Neural cell (in vitro differentiated cells): ENCODE measurements at regions not wholly inside any gene's neighbourhood (a gene's known extent, or its start where the extent isn't known, plus 50 kb on each side); places are given as distances from the start of the nearest gene placed in this dataset.

Source experiments
- H2AFZ ChIP-seq: fragments of 200-600, 300-800 bp; sonication (generic), shearing (Covaris generic); 2 replicates; pipeline ENCODE4 v1.6.0; 2014; ENCODE audit warnings: low read depth, mild to moderate bottlenecking, antibody characterized with exemption, low read length, moderate library complexity
- H3F3A ChIP-seq: fragments of 200-600 bp; shearing (Covaris generic); 2 replicates; pipeline ENCODE4 v1.6.1; 2016; ENCODE audit warnings: mild to moderate bottlenecking, moderate library complexity, mixed read lengths, antibody characterized with exemption, low read length; ENCODE audit not compliant: insufficient read depth, poor library complexity, severe bottlenecking
- H3K27ac ChIP-seq: fragments of 200-600, 300-800 bp; sonication (generic), shearing (Covaris generic); 2 replicates; pipeline ENCODE4 v1.5.1; 2014; ENCODE audit warnings: mild to moderate bottlenecking, low read length, moderate library complexity
- H3K27me3 ChIP-seq: fragments of 300-800, 200-600 bp; sonication (generic), shearing (Covaris generic); 2 replicates; pipeline ENCODE4 v1.6.0; 2014; ENCODE audit warnings: mild to moderate bottlenecking, low read depth, low read length, moderate library complexity; ENCODE audit not compliant: insufficient read depth
- H3K36me3 ChIP-seq: fragments of 300-800, 200-600 bp; sonication (generic), shearing (Covaris generic); 2 replicates; pipeline ENCODE4 v1.5.1; 2014; ENCODE audit warnings: mild to moderate bottlenecking, antibody characterized with exemption, low read length, moderate library complexity; ENCODE audit not compliant: insufficient read depth
- H3K4me2 ChIP-seq: fragments of 300-800, 200-600 bp; sonication (generic), shearing (Covaris generic); 2 replicates; pipeline ENCODE4 v1.6.0; 2014; ENCODE audit warnings: mild to moderate bottlenecking, low read length
- H3K4me3 ChIP-seq: fragments of 300-800, 200-600 bp; sonication (generic), shearing (Covaris generic); 2 replicates; pipeline ENCODE4 v1.5.1; 2014; ENCODE audit warnings: mild to moderate bottlenecking, low read length, moderate library complexity
- H3K79me2 ChIP-seq: fragments of 200-600 bp; shearing (Covaris generic); replicated peaks from 2 replicates; pipeline ENCODE4 v1.6.0; 2014; ENCODE audit warnings: mild to moderate bottlenecking, low read length, moderate library complexity; ENCODE audit not compliant: insufficient read depth
- H3K9ac ChIP-seq: fragments of 300-800, 200-600 bp; sonication (generic), shearing (Covaris generic); 2 replicates; pipeline ENCODE4 v1.6.1; 2016; ENCODE audit warnings: mild to moderate bottlenecking, low read length, mixed read lengths
- H3K9me2 ChIP-seq: fragments of 200-600 bp; shearing (Covaris generic); 2 replicates; pipeline ENCODE4 v1.6.1; 2016; ENCODE audit warnings: mild to moderate bottlenecking, low read length, mixed read lengths; ENCODE audit not compliant: insufficient read depth
- H3K9me3 ChIP-seq: fragments of 200-600, 300-800 bp; sonication (generic), shearing (Covaris generic); 2 replicates; pipeline ENCODE4 v1.6.1; 2016; ENCODE audit warnings: mild to moderate bottlenecking, mixed run types, low read length, moderate library complexity, mixed read lengths
- H4K20me1 ChIP-seq: fragments of 200-600 bp; shearing (Covaris generic); 2 replicates; pipeline ENCODE4 v1.6.1; 2016; ENCODE audit warnings: mild to moderate bottlenecking, mixed run types; ENCODE audit not compliant: insufficient read depth
- CTCF ChIP-seq: fragments of 450-650 bp; IDR thresholded peaks from 2 replicates; pipeline ENCODE4 v1.5.1; 2014; ENCODE audit warnings: antibody characterized with exemption, mild to moderate bottlenecking, moderate library complexity; ENCODE audit not compliant: poor library complexity, severe bottlenecking
- EP300 ChIP-seq: fragments of 450-650 bp; conservative IDR thresholded peaks from 2 replicates; pipeline ENCODE4 v1.6.1; 2014; ENCODE audit warnings: antibody characterized with exemption, mild to moderate bottlenecking, moderate library complexity; ENCODE audit not compliant: poor library complexity, severe bottlenecking
- EZH2 ChIP-seq: fragments of 200-600, 300-800 bp; shearing (Covaris generic), sonication (generic); IDR thresholded peaks from 2 replicates; pipeline ENCODE4 v1.6.1; 2014; ENCODE audit warnings: antibody characterized with exemption, low read length, borderline replicate concordance, mild to moderate bottlenecking; ENCODE audit not compliant: insufficient read depth, poor library complexity, severe bottlenecking
- MXI1 ChIP-seq: fragments of 450-650 bp; conservative IDR thresholded peaks from 2 replicates; pipeline ENCODE4 v1.6.1; 2014; ENCODE audit warnings: antibody characterized with exemption, mild to moderate bottlenecking; ENCODE audit not compliant: poor library complexity, severe bottlenecking
- POLR2AphosphoS5 ChIP-seq: IDR thresholded peaks from 2 replicates; pipeline ENCODE4 v1.6.1; 2012
- RAD21 ChIP-seq: fragments of 450-650 bp; conservative IDR thresholded peaks from 2 replicates; pipeline ENCODE4 v1.6.1; 2014; ENCODE audit warnings: antibody characterized with exemption, mild to moderate bottlenecking, moderate library complexity
- REST ChIP-seq: IDR thresholded peaks from 2 replicates; pipeline ENCODE4 v1.6.1; 2012; ENCODE audit warnings: borderline replicate concordance
- SMC3 ChIP-seq: fragments of 450-650 bp; conservative IDR thresholded peaks from 2 replicates; pipeline ENCODE4 v1.6.1; 2014; ENCODE audit warnings: antibody characterized with exemption, mild to moderate bottlenecking, moderate library complexity; ENCODE audit not compliant: poor library complexity
- TAF1 ChIP-seq: IDR thresholded peaks from 2 replicates; pipeline ENCODE4 v1.6.1; 2012; ENCODE audit warnings: low read depth

GRCh38 chr10:94052281-94052680 lies 58.5 kb downstream of the PLCE1 start:
- Histone ChIP-seq H3K27me3 (no peaks in the 10 kb centered on the region), H3K9ac (no peak overlapping the region), H3F3A (no peaks in the 10 kb centered on the region), H3K9me2 (no peaks in the 10 kb centered on the region), H3K9me3 (no peaks in the 10 kb centered on the region), H3K4me3 (no peak overlapping the region), H3K27ac (no peak overlapping the region), H4K20me1 (no peaks in the 10 kb centered on the region), H2AFZ (no peak overlapping the region), H3K36me3 (no peaks in the 10 kb centered on the region), H3K4me2 (no peak overlapping the region), H3K79me2 (no peaks in the 10 kb centered on the region)
- TF ChIP-seq REST: no peak
- no peak for TF ChIP-seq EZH2
- TF ChIP-seq SMC3: no peak
- TF ChIP-seq EP300: no peak
- no peak for TF ChIP-seq TAF1
- no peak for TF ChIP-seq POLR2AphosphoS5
- no peak for TF ChIP-seq CTCF
- no peak for TF ChIP-seq MXI1
- TF ChIP-seq RAD21: no peak

- Histone ChIP-seq H2AFZ (no peak overlapping the region), H3K79me2 (no peaks in the 10 kb centered on the region)
These were observed 59.4 kb downstream of the PLCE1 start for GRCh38 chr10:94052866-94053791.

More at GRCh38 chr10:94052866-94053791, 59.4 kb downstream of the PLCE1 start:
- Histone ChIP-seq H3K4me2 (no peak overlapping the region), H3K4me3 (no peak overlapping the region), H3K9ac (no peak overlapping the region), H3K27ac (no peak overlapping the region), H3K9me3 (no peaks in the 10 kb centered on the region), H3K27me3 (no peaks in the 10 kb centered on the region), H3K9me2 (no peaks in the 10 kb centered on the region), H4K20me1 (no peaks in the 10 kb centered on the region), H3K36me3 (no peaks in the 10 kb centered on the region), H3F3A (no peaks in the 10 kb centered on the region)
- TF ChIP-seq REST (no peak), EZH2 (no peak), POLR2AphosphoS5 (no peak), MXI1 (no peak), CTCF (no peak), EP300 (no peak), RAD21 (no peak), SMC3 (no peak)
